Endothelial cell of hepatic sinusoid (primary cell): ENCODE measurements at regions not wholly inside any gene's neighbourhood (a gene's known extent, or its start where the extent isn't known, plus 50 kb on each side); places are given as distances from the start of the nearest gene placed in this dataset.

Experiments used
- in situ Hi-C: cut with HindIII; loops from 2 replicates; pipeline ENCODE4 v1.10.0; 2017; ENCODE audit warnings: low sequenced_read_pairs

DNA sequence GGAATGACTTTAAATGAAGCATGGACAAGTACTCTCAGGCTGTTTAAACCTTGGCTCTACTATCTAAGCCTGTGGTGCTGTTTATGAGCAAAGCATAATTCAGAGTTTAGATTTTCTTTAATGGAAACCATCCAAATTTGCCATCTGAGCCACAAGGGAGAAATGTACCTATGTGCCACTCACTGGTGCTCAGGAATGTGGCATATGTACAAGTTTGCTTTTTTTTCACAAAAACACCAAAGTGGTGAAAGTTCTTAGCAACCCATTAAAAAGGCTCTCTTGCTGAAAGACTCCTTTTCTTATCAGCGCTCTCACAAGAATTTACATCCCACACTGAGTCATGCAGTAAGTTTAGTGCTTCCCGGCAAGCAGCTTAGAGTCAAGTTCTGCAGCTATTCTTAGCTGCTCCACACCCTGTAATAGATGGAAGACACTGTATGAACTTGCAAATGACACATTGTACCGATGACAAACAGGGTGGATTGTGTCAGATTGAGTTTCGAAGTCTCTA, 57.3 kb upstream of the MLIP start:
- in situ Hi-C loops, result no loop called here

DNA sequence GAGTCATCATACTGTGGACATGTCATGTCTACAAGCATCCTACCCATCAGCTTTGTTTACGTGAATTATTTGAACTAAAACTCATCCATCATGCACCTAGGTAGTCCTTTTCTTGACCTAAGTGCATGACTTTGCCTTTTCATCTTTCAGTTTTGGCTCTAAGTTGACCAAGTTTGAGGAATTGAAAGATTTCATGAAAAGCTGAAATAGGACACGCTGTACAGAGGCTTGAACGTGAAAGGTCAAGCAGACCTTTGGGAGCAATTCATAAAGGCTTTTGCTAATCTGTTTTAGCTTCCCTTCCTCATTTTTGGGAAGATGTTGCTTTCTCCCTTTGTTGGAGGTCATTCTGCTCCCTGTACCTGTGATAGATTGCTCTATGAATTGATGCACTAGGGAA, 55.1 kb upstream of the MLIP start:
- in situ Hi-C loops, result no loop called here

GRCh38 chr6:54057058-54057457, 54.2 kb upstream of the MLIP start:
- in situ Hi-C loops, result no loop called here

DNA sequence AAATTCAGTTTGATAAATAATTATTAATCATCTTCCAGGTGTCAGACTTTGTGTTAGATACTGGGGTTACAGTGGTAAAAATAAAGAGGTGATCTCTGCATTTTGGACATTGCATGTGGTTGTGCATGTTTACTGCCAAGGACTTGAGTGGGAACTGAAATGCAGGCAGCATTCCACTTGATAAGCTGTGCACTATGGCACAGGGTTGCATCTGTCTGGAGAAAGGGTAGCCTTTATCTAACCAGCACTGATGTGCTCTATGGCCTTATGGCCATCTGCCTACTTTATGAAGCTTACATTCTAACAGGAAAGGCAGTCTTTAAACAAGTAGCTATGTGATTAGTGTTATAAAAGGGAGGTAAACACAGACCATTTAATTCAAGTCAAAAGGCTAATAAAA, 53.0 kb upstream of the MLIP start:
- in situ Hi-C loops, result no loop called here

- in situ Hi-C loops, result no loop called here
These were observed 51.6 kb upstream of the MLIP start for GRCh38 chr6:54059683-54060082.

GRCh38 chr6:54060286-54060685, 51.0 kb upstream of the MLIP start:
- in situ Hi-C loops, result no loop called here
